Tongue (tissue), 1 donor: ENCODE measurements at regions not wholly inside any gene's neighbourhood (a gene's known extent, or its start where the extent isn't known, plus 50 kb on each side); places are given as distances from the start of the nearest gene placed in this dataset.

Source experiments
- DNase-seq: peaks from one replicate; pipeline ENCODE4 v3.0.0-alpha.2; 2015

DNA sequence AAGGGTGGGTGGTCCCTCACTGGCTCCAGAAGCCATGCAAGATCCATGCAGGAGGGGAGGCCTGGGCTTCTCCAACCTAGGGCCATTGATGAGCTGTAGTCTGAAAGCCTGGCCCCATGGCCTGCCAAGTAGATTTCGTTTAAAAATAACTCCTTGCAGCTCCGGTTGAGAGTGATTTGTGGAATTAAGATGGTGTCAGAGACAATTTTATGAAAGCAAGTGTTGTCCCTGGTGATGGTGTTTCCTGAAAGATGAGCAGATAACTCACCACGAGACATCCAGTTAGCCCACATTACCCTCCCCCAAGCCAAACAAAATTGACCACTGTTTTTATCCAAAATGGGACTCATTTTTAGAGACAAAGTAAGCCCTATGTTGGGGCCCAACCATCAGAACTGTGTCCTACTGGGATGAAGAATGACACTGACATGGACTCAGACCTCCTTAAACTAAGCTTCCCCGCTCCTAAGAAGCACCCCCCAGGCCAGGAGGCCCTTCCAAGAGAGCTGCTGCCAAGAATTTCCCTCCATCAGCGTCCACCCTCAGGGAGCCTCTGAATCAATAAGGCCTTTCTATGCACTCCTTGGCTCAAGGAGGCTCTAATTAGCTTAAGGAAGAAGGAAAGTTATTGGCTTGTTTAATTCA lies 174.2 kb upstream of the NCAM1 start:
- no peak for DNase-seq

DNA sequence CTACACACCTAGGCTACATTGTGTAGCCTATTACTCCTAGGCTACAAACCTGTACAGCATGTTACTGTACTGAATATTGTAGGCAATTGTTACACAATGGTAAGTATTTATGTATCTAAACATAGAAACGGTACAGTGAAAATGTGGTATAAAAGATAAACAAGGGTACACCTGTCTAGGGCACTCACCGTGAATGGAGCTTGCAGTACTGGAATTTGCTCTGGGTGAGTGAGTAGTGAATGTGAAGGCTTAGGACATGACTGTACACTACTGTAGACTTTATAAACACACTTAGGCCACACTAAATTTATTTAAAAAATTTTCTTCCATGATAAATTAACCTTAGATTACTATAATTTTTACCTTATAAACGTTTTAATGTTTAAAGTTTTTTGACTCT lies 171.7 kb upstream of the NCAM1 start:
- DNase-seq = no peak

DNA sequence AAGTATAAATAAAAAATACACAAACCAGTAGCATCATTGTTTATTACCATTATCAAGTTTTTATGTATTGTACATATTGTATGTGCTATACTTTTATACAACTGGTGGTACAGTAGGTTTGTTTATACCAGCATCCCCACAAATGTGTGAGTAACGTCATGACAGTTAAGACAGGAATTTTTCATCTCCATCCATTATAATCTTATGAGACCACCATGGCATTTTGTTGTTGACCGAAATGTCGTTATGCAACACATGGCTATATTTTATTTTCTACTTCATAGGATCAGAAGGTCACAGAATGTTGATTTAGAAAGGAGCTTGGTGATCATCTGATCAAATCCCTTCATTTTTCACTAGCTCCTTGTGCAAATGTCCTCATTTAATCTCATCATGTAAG lies 170.9 kb upstream of the NCAM1 start:
- DNase-seq = no peak

DNA sequence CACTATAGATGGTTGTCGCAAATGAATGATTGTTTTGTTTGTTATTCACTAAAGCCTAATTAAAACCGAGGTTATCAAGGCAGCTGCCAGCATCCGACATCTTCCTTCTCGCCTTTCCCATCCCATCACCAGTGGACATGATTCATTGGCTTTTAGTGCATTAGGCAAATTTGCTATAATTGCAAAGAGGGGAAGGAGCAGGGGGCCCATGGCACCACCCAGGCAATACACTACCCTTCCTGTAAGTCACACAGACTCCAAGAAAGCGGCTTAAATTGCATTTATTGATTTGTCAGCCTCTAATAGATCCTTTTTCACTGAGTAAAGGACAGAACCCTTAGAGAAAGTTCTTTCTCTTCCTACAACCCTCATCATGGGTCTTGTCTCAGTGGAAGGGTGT lies 169.2 kb upstream of the NCAM1 start:
- DNase-seq = no peak

DNA sequence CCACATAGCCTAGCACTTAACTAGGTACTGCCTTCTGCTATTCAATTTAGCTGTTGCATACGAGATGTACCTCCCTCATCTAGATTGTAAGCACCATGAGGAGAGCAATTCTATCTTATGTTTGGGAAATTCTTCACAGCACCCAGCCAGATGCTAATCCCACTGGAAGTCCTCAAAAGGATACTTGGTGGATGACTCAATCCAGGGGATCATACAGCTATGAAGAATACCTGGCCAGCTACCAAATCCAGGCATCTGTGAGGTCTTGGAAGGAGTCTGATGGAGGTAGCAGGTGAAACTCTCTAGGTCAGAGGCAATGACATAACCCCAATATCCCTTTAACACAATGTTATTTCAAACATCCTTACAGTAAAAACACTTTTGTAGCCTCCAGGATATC lies 167.8 kb upstream of the NCAM1 start:
- no peak for DNase-seq

DNA sequence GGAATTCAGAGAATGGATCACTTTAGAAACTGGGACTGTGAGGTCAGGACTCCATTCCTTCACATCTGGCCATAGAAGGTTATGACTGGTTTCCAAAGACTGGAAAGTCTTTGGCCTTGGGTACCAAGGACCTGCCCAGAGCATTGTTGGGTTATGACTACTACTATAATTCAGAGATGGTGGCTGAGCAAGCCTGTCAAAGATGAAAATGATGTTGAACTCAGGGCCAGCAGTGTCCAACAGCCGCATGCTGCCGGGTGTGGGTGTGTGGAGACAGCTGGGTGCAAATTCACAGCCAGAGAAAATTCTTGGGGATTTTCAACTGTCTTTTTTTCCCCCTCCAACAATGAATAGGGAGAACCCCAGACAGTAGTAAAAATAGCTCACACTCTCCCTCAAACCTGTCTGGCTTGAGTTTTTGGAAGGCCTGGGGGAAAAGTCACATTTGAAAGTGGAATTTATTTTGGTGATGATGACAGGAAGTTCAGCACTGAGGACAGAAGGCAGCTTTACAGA lies 166.8 kb upstream of the NCAM1 start:
- peak; percentile 80 for DNase-seq

DNA sequence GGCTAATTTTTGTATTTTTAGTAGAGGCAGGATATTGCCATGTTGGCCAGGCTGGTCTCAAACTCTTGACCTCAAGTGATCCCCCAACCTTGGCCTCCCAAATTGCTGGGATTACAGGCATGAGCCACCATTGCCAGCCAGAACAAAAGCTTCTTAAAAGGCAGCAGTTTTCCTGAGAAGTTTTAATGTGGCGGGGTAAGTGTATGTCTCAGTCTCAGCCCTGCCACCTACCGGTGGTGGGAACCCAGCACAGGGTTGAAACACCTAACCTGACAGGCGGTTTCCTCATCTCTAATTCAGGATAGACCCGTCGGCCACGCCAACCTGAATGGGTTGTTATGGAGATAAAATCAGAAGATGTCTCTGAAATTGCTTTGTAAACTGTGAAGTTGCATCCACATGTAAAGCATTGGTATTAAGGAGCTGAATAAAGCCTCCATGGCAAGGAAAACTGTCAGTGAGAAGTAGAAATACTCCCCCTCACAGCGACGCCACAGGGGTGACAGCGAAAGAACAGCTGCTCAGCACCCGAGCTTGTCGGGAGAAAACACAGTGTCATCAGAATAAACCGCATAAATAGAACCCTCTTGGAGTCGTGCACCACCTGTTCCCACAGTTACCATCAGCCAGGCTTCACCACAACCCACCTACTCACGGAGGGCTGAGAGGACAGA lies 165.9 kb upstream of the NCAM1 start:
- peak; percentile 64 for DNase-seq

DNA sequence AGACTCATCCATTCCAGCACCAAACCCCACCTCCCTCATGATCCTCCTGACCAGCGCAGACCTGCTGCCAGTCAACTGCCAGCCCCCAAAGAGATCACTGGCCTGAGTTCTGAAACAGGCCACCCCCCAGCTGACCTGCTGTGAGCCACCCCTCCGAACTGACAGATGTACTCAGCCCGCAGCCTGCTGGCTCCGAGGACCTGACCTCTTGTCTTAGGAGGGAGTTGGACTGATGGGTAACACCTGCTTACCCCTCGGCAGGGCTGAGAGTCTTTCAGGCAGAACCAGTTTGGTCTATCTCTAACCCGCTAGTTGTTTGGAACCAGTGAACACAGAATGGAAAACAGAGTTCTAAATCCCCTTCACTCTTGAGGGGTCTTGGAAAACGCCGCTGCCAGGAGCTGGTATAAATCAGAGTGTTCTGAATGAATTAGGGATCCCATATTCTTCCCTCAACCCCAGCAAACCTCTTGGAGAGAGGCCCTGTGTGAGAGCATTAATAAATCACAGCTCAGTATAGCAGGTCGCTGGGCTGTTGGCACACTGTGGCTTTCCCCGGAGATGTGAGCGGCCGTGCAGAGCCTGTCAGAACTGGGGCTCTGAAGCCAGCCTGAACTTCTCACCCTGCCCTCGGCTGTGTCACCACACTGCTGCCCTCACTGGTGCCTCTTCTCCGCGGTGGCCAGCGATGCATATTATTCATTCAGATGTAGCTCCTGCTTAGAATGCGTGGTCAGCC lies 165.1 kb upstream of the NCAM1 start:
- DNase-seq = peak; percentile 50

DNA sequence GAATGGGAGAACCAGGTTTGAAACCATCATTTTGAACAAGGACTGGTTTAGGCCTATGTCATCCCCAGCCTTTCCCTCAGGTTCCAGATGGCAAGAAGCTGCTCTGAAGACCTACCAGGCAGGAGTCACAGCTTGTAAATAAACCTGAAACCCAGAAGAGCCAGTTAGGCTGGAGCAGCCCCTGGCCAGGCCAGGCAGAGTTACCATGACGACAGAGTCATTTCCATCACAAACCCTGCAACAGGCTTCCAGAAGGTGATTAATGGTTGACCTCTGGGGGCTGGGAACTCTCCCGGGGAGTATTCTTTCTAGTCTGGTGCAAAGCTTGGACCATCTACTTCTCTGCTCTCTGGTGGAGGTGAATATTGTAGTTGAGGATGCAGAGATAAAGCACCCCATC lies 164.1 kb upstream of the NCAM1 start:
- no peak for DNase-seq

DNA sequence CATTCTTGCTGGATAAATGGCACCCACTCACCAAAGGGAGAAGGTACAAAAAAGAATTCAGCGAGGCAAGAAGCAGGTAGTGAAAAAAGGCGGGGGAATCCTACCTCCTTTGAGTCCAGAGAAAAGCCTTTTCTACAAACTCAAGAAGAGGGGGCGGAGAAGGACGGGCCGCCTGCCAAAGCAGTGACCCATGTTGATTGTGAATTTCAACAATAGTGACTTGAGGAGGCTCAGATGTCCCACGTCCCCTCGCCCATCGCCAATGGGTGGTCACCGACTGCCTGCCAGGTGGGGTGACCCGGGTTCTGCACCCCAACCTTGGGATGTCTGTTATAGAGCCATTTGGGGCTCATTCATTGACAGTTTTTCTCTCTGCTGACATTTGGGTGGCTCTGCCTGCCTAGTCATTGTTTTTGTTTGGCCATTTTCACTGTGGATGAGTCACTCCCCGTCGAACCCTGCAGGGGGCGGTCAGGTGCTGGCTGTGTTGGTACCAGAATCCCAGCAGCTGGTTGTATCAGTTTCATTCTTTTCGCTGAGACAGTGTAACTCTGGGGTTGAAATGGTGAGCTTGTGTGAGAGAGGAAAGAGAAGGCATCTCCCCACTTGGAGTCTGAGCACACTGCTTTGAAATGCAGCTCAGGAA lies 163.4 kb upstream of the NCAM1 start:
- DNase-seq = peak; percentile 66

DNA sequence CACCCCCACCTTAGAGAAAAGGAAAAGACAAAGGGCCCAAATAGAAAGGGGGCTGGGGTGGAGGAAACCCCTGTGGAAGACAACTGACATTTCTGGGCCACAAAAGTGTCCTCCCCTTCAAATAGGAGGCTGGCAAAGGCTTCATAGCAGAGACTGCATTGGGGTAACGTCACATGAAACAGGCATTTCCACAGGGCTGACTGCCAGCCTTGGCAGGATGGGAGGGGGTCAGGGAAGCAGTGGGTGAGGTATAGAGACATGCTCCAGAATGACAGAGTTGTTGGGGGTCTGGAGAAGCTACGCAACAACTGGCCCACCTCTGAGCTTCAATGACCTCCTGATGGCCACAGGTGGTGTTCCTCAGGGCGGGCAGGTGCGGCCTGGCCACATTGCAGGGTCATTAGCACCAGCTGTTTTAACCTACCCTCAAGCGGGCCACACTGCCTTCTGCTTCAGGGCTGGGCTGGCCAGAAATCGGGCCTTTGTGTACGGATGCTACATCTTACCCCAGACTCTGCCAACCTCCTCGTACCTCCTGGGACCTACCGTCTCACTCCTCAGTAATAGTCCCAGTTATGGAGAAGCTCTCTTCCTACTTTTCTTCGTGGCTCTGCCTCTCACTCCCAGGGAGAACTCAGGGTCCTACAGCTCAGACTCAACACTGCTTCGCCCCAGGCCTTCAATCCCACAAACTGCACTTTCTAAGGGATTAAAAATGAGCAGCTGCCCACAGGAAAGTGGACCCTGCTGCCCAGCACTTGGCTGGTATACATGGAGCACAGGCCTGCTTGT lies 160.0 kb upstream of the NCAM1 start:
- peak; percentile 66 for DNase-seq

DNA sequence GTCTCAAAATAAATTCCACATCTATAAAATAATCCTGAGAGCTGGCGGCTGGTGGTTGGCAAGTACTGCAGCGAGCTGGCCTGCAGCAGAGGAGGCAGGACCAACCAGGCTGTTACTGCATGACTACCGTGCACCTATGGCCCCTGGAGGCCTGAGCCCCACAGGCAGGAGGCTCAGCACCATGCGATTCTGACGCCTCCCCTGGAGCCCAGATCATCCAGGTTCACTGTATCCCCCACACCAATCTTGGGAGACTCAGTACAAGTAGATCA lies 159.5 kb upstream of the NCAM1 start:
- no peak for DNase-seq

DNA sequence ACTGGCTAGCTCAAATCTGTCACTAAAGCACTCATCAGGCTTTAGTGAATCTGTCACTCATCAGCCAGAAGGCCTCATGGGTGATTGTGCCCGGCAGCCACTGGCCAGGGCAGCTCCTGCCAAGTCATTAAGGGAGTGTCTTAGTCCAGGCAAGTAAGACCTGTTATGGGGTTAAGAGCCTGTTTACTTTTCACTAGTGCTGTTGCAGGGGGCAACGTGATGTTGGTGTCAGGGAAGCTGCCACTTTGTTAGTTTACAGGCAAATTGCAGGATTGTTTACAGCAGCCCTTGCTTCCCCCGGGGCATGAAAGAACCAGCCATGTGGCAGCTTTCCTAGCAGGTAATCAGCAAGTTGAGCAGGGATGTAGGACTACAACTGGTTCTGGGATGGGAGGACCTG lies 155.6 kb upstream of the NCAM1 start:
- DNase-seq = no peak

DNA sequence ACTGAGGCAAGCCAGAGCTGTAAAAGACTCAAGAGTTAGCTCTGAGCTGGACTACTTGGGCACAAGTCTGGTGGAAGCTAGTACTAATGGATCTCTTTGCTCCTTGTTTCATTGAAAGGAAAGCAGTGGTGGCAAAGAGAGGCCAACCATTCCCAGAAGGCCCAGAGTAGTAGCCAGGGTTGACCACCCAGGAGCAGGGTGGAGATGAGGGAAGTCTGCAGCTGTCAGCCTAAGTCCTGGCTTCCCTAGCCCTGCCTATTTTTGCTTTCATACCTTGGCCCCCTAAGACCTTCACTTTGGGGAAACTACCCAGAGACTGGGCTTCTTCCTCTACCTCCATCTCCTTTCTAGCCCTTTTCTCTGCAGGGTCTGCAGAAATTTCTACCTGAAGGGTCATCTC lies 155.0 kb upstream of the NCAM1 start:
- no peak for DNase-seq

DNA sequence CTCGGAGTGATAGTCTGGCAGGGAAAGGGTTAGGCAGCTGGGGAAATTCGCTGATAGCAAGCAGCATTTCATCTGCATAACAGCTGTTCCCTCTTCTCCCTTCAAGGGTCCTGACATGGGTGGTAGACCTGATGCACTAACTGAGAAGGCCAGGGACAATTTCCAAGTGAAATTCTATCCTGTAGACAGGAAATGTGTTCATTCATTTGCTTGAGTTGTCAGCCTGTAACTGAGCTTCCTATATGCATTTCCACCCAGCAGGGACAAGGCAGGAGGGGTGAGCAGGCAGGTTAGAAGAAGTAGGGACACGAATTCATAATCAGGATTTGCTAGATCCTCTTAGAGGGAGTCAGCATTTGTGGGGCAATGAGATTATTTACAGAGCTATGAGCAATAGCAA lies 154.3 kb upstream of the NCAM1 start:
- DNase-seq = peak; percentile 88

DNA sequence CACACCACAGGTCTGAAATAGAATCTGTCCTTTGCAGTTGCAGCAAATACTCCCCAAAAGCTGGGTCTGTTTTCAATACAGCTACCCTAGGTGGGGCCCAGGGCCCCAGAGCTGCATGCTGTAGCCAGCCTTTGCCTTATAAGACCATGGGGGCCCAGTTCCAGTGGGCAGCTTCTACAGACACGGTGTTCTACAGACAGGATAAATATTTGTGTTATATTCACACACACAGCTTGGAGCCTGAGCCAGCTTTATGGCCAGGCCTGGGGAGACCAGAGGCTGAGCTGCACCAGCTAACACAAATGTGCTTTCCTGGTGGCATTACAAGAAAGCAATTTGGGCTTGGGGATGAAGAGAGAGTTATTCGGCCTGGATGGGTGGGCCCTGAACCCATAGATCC lies 151.8 kb upstream of the NCAM1 start:
- no peak for DNase-seq

DNA sequence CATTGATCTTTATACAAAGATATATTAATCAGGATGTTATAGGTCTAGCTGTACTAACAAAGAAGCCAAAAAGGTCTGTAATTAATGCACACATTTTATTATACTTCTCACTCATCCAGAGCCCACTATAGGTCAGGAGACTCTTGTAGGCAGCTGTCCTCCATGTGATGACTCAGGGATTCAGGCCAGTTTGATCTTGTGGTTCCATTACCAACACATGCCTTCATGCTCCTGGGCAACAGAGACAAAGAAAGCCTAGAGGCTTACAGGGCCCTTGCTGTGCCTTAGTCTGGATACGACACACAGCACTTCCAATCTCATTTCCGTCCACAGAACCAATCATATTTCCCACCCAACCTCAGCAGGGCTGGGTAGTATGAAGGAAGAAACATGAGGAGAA lies 150.3 kb upstream of the NCAM1 start:
- no peak for DNase-seq

DNA sequence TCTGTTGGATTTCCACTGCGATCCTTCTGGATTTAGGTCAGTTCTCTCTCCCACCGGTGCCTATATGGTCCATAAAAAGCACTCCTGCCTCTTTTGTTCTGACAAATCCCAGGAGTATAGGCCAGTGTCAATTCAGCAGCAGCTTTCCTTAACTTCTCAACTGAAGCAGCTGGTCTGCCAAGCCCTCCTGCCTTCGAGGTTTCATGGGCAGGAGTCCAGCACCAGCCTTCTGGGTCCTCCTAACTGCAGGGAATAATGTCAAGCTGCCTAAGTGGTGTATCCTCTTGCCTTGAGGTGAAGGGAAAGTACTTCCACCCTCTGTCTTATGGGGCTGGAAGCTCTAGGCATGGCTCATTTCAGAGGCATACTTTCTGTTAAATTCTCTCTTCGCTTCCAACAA lies 149.4 kb upstream of the NCAM1 start:
- peak; percentile 54 for DNase-seq

DNA sequence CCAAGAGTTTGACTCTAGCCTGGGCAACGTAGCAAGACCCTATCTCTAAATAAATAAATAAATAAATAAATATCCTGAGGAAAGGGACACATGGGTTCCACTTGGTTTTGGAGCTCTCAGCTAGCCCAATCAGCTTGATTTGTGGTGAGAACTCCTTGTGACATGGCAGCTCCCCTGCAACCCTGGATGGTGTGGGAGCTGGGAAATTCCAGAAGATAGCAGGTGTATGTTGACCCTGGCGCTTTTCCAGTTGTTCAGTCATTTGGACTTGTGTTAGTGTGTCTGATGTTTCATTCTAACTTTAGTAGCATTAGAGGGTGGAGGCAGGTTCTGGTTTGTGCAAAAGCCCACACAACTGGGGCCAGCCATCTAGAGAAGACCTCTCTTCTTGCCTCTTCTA lies 148.5 kb upstream of the NCAM1 start:
- DNase-seq = no peak

DNA sequence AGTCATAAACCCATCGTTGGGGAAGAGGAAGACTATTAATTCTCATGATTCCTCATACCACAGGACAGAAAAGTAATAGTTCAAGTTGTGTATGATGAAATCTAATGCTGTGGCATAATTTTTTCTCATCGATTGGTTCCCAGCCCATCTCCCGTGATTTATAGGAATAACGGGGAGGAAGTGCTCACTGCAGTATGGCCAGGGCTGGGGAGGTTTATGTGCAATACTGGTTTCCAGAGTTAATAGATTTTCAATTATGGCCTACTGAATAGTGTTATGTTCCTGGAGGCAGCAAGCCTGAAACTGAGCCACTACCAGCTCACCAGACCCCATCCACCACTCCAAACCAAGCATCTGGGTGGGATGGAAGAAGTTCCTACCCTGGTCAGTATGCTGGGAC lies 147.1 kb upstream of the NCAM1 start:
- DNase-seq = no peak

DNA sequence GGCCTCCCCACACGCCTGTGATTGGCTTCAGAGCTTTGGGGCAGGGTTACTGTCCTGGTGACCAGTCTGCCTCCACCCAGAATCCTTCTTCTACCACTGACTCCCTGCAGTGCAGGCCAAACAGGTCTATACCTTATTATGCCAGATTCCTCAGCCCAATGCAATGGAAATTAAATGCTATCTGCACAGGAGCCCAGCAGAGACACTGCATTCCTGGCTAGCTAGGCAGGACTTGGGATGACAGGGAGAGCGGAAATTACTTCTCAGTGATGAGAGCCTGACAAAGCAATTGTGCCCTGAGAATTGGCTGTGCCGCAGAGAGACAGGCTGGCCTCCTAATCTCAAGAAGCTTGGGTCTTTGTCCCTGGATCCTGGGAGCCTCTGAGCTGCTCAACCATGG lies 143.8 kb upstream of the NCAM1 start:
- DNase-seq = no peak

DNA sequence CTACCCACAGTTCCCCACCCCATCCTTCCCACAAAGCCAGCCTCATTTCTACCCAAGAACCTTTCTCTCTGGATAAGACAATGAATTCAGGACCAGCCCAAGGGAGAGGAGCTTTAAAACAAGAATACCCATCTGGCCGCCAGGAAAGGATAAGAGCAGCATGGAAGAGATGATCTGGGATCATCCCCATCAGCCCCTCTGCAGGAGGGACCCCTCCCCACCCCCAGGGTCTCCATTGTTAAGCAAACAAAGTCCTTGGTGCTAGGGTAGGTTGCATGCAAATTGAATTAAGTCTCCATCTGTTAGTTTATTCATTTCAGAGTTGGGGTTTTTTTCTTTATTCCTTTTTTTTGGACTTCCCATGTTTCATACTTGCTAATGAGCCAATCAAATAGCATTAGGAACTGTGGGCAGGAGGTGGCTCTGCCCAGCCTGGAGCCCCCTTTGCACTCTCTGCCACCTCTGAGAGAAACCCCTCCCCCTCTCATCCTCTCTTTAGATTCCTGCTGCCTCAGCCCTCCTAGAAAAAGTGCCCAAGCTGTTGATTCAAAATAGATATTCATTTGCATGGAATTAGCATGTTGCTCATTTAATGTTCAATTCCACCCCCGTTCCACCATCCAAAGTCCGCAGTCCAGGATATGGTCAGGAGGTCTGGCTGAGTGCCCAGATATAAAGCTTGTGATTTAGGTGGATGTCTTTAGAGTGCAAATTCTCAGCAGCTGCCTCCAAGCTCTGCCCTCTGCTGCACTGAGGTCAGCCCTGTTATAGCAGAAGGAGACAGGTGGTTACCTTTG lies 138.5 kb upstream of the NCAM1 start:
- peak; percentile 49 for DNase-seq
